GF-D8 (cell line): ENCODE measurements at regions not wholly inside any gene's neighbourhood (a gene's known extent, or its start where the extent isn't known, plus 50 kb on each side); places are given as distances from the start of the nearest gene placed in this dataset.

ENCODE experiments used
- DNase-seq: peaks from one replicate; lab custom pipeline; 2025; lab: John Stamatoyannopoulos, UW

- DNase-seq: no peak
Observed at GRCh38 chr4:4599481-4600275, 57.8 kb upstream of the STX18 start.

GRCh38 chr4:4598851-4599411 lies 57.1 kb upstream of the STX18 start:
- no peak for DNase-seq

- no peak for DNase-seq
Observed at GRCh38 chr4:4596720-4597119, 54.9 kb upstream of the STX18 start.

GRCh38 chr4:4595252-4595651 lies 53.4 kb upstream of the STX18 start:
- no peak for DNase-seq

- DNase-seq: no peak
Observed at GRCh38 chr4:4594285-4594920, 52.6 kb upstream of the STX18 start.

GRCh38 chr4:4593596-4594284 lies 51.9 kb upstream of the STX18 start:
- DNase-seq: no peak

- DNase-seq: no peak
Observed at GRCh38 chr4:4592414-4592813, 50.6 kb upstream of the STX18 start.
